ENCODE measurements at regions not wholly inside any gene's neighbourhood (a gene's known extent, or its start where the extent isn't known, plus 50 kb on each side); places are given as distances from the start of the nearest gene placed in this dataset.
A peak's percentile ranks its signal among the peaks of the same experiment; 100 is the strongest.

- no peak overlapping the region for H3K4me3 ChIP-seq (replicated peaks in 1 of 3; ENCODE audit: insufficient read depth in 1 of 3, low read depth in 1 of 3, low read length in 3 of 3)
- ChIA-PET CTCF (interaction anchor here (1.1 to 12.2 kb wide), 2 partner anchors 39 to 173 kb away, joined by 3 to 301 read pairs; no protein-coding TSS in a partner anchor), POLR2A (no interaction called here)
- FAIRE-seq = no peak
- H3K79me2 ChIP-seq (ENCODE audit: control insufficient read depth, insufficient read depth, low read length) = no peaks in the 10 kb centered on the region
- H3K4me1 ChIP-seq (ENCODE audit: control insufficient read depth, extremely low read depth, insufficient read depth, low read length) = no peaks in the 10 kb centered on the region
- H3K9me1 ChIP-seq (replicated peaks; ENCODE audit: control insufficient read depth, extremely low read depth, insufficient read depth, low read length) = no peaks in the 10 kb centered on the region
- dilution Hi-C loops (cut with MboI; ENCODE audit: extremely low pct_ligation_motif_present, low sequenced_read_pairs) = no loop called here
- BruUV-seq (replicated peaks) = no TSS peak
- H3K27me3 ChIP-seq (ENCODE audit: control insufficient read depth in 2 of 2, insufficient read depth in 2 of 2, low read length in 2 of 2) = no peaks in the 10 kb centered on the region
- no peak overlapping the region for H3K27ac ChIP-seq (ENCODE audit: insufficient read depth, low read depth, low read length)
- H2AFZ ChIP-seq (ENCODE audit: low read depth, low read length) = no peak overlapping the region
- no peak overlapping the region for H3K4me2 ChIP-seq (ENCODE audit: insufficient read depth, low read length)
- no peaks in the 10 kb centered on the region for H3K9me3 ChIP-seq (replicated peaks; ENCODE audit: control insufficient read depth, insufficient read depth, low read length)
- no peaks in the 10 kb centered on the region for H3K36me3 ChIP-seq (ENCODE audit: control insufficient read depth in 2 of 2, extremely low read depth in 1 of 2, insufficient read depth in 2 of 2, low read length in 2 of 2)
- H3K9ac ChIP-seq (replicated peaks; ENCODE audit: extremely low read depth, insufficient read depth, low read length) = no peak overlapping the region
- intact Hi-C loops (cut with micrococcal nuclease) = loop anchor here (2.0 kb wide), 1 partner anchor 47 kb away; no protein-coding TSS in a partner anchor
- H4K20me1 ChIP-seq (replicated peaks; ENCODE audit: control insufficient read depth, extremely low read depth, insufficient read depth, low read length) = no peaks in the 10 kb centered on the region
- TF ChIP-seq JUN (IDR thresholded peaks at IDR 0.05; ENCODE audit: borderline replicate concordance, insufficient read depth, insufficient read length, low read depth) (peak; percentile 27), GATA2 (IDR thresholded peaks at IDR 0.05; ENCODE audit: insufficient read depth, insufficient read length, low read depth, low read length) (no peak), POLR2A (IDR thresholded peaks at IDR 0.05; ENCODE audit: low read depth, low read length) (no peak), EZH2 (IDR thresholded peaks at IDR 0.05; ENCODE audit: borderline replicate concordance, low read depth, low read length, severe bottlenecking) (no peak)
- DNase-seq (ENCODE audit: low read depth, low spot score) = no peak
These were observed 51.8 kb upstream of the TEX48 start for GRCh38 chr9:114733816-114734215.

- ChIA-PET CTCF (interaction anchor here (0.9 to 12.2 kb wide), 5 partner anchors 40 to 282 kb away, joined by 3 to 301 read pairs (median 3); no protein-coding TSS in a partner anchor), POLR2A (no interaction called here)
- no peaks in the 10 kb centered on the region for H3K4me1 ChIP-seq (ENCODE audit: control insufficient read depth, extremely low read depth, insufficient read depth, low read length)
- no peaks in the 10 kb centered on the region for H3K79me2 ChIP-seq (ENCODE audit: control insufficient read depth, insufficient read depth, low read length)
- no peak overlapping the region for H3K9ac ChIP-seq (replicated peaks; ENCODE audit: extremely low read depth, insufficient read depth, low read length)
- no peak overlapping the region for H2AFZ ChIP-seq (ENCODE audit: low read depth, low read length)
- no peaks in the 10 kb centered on the region for H3K9me3 ChIP-seq (replicated peaks; ENCODE audit: control insufficient read depth, insufficient read depth, low read length)
- DNase-seq (ENCODE audit: low read depth, low spot score) (no peak), FAIRE-seq (no peak)
- TF ChIP-seq CTCF (IDR thresholded peaks at IDR 0.05; ENCODE audit: extremely low read depth in 1 of 2, insufficient read depth in 1 of 2, low read depth in 1 of 2, low read length in 2 of 2) = no peak
- no peak for TF ChIP-seq EZH2 (IDR thresholded peaks at IDR 0.05; ENCODE audit: borderline replicate concordance, low read depth, low read length, severe bottlenecking)
- TF ChIP-seq GATA2 (IDR thresholded peaks at IDR 0.05; ENCODE audit: insufficient read depth, insufficient read length, low read depth, low read length) = no peak
- no peak for TF ChIP-seq MYC (IDR thresholded peaks at IDR 0.05; ENCODE audit: low read depth, low read length)
- no peak for TF ChIP-seq POLR2AphosphoS5 (IDR thresholded peaks at IDR 0.05; ENCODE audit: insufficient read depth, low read depth, low read length)
- TF ChIP-seq JUN (IDR thresholded peaks at IDR 0.05; ENCODE audit: borderline replicate concordance, insufficient read depth, insufficient read length, low read depth) = no peak
- TF ChIP-seq MAX (IDR thresholded peaks at IDR 0.05; ENCODE audit: insufficient read depth, insufficient read length) = no peak
- no peak for TF ChIP-seq FOS (IDR thresholded peaks at IDR 0.05; ENCODE audit: borderline replicate concordance, insufficient read depth, low read length)
- no peak for TF ChIP-seq POLR2A (IDR thresholded peaks at IDR 0.05; ENCODE audit: low read depth, low read length)
- H3K9me1 ChIP-seq (replicated peaks; ENCODE audit: control insufficient read depth, extremely low read depth, insufficient read depth, low read length) = no peaks in the 10 kb centered on the region
- no peak overlapping the region for H3K4me3 ChIP-seq (replicated peaks in 1 of 3; ENCODE audit: insufficient read depth in 1 of 3, low read depth in 1 of 3, low read length in 3 of 3)
- no peaks in the 10 kb centered on the region for H3K36me3 ChIP-seq (ENCODE audit: control insufficient read depth in 2 of 2, extremely low read depth in 1 of 2, insufficient read depth in 2 of 2, low read length in 2 of 2)
- BruUV-seq (replicated peaks) = no TSS peak
- no peak overlapping the region for H3K4me2 ChIP-seq (ENCODE audit: insufficient read depth, low read length)
- dilution Hi-C loops (cut with MboI; ENCODE audit: extremely low pct_ligation_motif_present, low sequenced_read_pairs) (no loop called here), intact Hi-C loops (cut with micrococcal nuclease) (loop anchor here (2.0 kb wide), 1 partner anchor 46 kb away; no protein-coding TSS in a partner anchor)
- H4K20me1 ChIP-seq (replicated peaks; ENCODE audit: control insufficient read depth, extremely low read depth, insufficient read depth, low read length) = no peaks in the 10 kb centered on the region
- H3K27me3 ChIP-seq (ENCODE audit: control insufficient read depth in 2 of 2, insufficient read depth in 2 of 2, low read length in 2 of 2) = no peaks in the 10 kb centered on the region
- no peak overlapping the region for H3K27ac ChIP-seq (ENCODE audit: insufficient read depth, low read depth, low read length)
These were observed 50.8 kb upstream of the TEX48 start for GRCh38 chr9:114732823-114733222.
